IMR-90 (cell line): ENCODE measurements at regions not wholly inside any gene's neighbourhood (a gene's known extent, or its start where the extent isn't known, plus 50 kb on each side); places are given as distances from the start of the nearest gene placed in this dataset.

Source experiments
- ATAC-seq: fragments of 200-7000 bp; cut with Tn5 transposase; 2 replicates; pipeline ENCODE4 v1.9.1; 2020; ENCODE audit warnings: low read depth, mild to moderate bottlenecking, moderate library complexity
- BruUV-seq: library from RNA; stranded (reverse); fragments of 400-500 nt; replicated peaks from 2 replicates; lab custom pipeline; 2021; lab: Mats Ljungman, UMichigan
- CTCF ChIA-PET: fragments of 300-600 bp; formaldehyde crosslinking; extraction: SDS; loops from one replicate; lab custom pipeline; 2021; ENCODE audit warnings: antibody characterized with exemption; lab: Yijun Ruan, JAX
- POLR2A ChIA-PET: fragments of 300-600 bp; sonication (Branson Sonifier 250); formaldehyde crosslinking; loops from one replicate; lab custom pipeline; 2022; ENCODE audit warnings: antibody characterized with exemption; ENCODE audit not compliant: unreplicated experiment; lab: Charles Lee
- DNase-seq: peaks from one replicate; pipeline ENCODE4 v3.0.0; 2013
- H2AFZ ChIP-seq: replicated peaks from 2 replicates; pipeline ENCODE3; 2013; ENCODE audit warnings: low read length, mild to moderate bottlenecking; ENCODE audit not compliant: poor library complexity
- H2AK5ac ChIP-seq: 2 replicates; pipeline ENCODE4 v1.6.1; 2013; ENCODE audit warnings: low read depth, low read length, inconsistent platforms
- H2AK9ac ChIP-seq: replicated peaks from 2 replicates; pipeline ENCODE3; 2013; ENCODE audit warnings: mild to moderate bottlenecking, low read depth, low read length, moderate library complexity; ENCODE audit not compliant: poor library complexity
- H2BK120ac ChIP-seq: 2 replicates; pipeline ENCODE4 v1.6.1; 2013; ENCODE audit warnings: low read depth, low read length, inconsistent platforms
- H2BK15ac ChIP-seq: 3 replicates; pipeline ENCODE4 v1.6.1; 2013; ENCODE audit warnings: low read depth, low read length, inconsistent platforms
- H2BK20ac ChIP-seq: 2 replicates; pipeline ENCODE4 v1.6.1; 2013; ENCODE audit warnings: low read depth, mild to moderate bottlenecking, inconsistent platforms, low read length, moderate library complexity
- H2BK5ac ChIP-seq: 2 replicates; pipeline ENCODE4 v1.6.1; 2013; ENCODE audit warnings: mild to moderate bottlenecking, low read depth, low read length, inconsistent platforms; ENCODE audit not compliant: poor library complexity, severe bottlenecking
- H3K14ac ChIP-seq: replicated peaks from 2 replicates; pipeline ENCODE4 v1.6.1; 2013; ENCODE audit warnings: low read depth, low read length, inconsistent platforms
- H3K18ac ChIP-seq: 2 replicates; pipeline ENCODE4 v1.6.1; 2013; ENCODE audit warnings: low read depth, low read length, control low read depth
- H3K23ac ChIP-seq: 2 replicates; pipeline ENCODE4 v1.6.1; 2013; ENCODE audit warnings: low read depth, low read length, inconsistent platforms
- H3K27ac ChIP-seq: 2 replicates; pipeline ENCODE4 v1.5.1; 2013; ENCODE audit warnings: mild to moderate bottlenecking, control low read depth, low read length; ENCODE audit not compliant: insufficient read depth
- H3K27me3 ChIP-seq: 2 replicates; pipeline ENCODE4 v1.6.1; 2013; ENCODE audit warnings: low read length; ENCODE audit not compliant: control insufficient read depth, insufficient read depth
- H3K36me3 ChIP-seq: 2 replicates; pipeline ENCODE4 v1.6.1; 2013; ENCODE audit warnings: low read length, mixed read lengths; ENCODE audit not compliant: control insufficient read depth, insufficient read depth
- H3K4ac ChIP-seq: 2 replicates; pipeline ENCODE4 v1.6.1; 2013; ENCODE audit warnings: low read depth, low read length, inconsistent platforms
- H3K4me1 ChIP-seq: 2 replicates; pipeline ENCODE4 v1.6.1; 2013; ENCODE audit warnings: low read length, mixed read lengths; ENCODE audit not compliant: control insufficient read depth, insufficient read depth
- H3K4me2 ChIP-seq: 2 replicates; pipeline ENCODE4 v1.6.1; 2013; ENCODE audit warnings: low read depth, mild to moderate bottlenecking, control low read depth, low read length, moderate library complexity
- H3K4me3 ChIP-seq: 2 replicates; pipeline ENCODE4 v1.5.1; 2013; ENCODE audit warnings: low read depth, mild to moderate bottlenecking, control low read depth, low read length, moderate library complexity; ENCODE audit not compliant: insufficient read depth
- H3K56ac ChIP-seq: 2 replicates; pipeline ENCODE4 v1.6.1; 2013; ENCODE audit warnings: low read length, inconsistent platforms; ENCODE audit not compliant: insufficient read depth; ENCODE audit errors: extremely low read depth
- H3K79me1 ChIP-seq, 2 experiments: 2 replicates each; pipeline ENCODE4 v1.6.1; 2013; ENCODE audit warnings: low read length in 2 of 2, inconsistent platforms in 1 of 2, low read depth in 1 of 2
- H3K9ac ChIP-seq: 2 replicates; pipeline ENCODE4 v1.6.1; 2013; ENCODE audit warnings: low read depth, low read length, control low read depth
- H3K9me1 ChIP-seq: 2 replicates; pipeline ENCODE4 v1.6.1; 2013; ENCODE audit warnings: low read length, inconsistent platforms; ENCODE audit not compliant: insufficient read depth
- H3K9me3 ChIP-seq: 2 replicates; pipeline ENCODE4 v1.6.1; 2013; ENCODE audit warnings: low read length; ENCODE audit not compliant: control insufficient read depth, insufficient read depth
- H4K20me1 ChIP-seq: 2 replicates; pipeline ENCODE4 v1.6.1; 2013; ENCODE audit warnings: low read length, inconsistent platforms; ENCODE audit not compliant: insufficient read depth
- H4K5ac ChIP-seq: 2 replicates; pipeline ENCODE4 v1.6.1; 2013; ENCODE audit warnings: mild to moderate bottlenecking, low read depth, low read length, control low read depth
- H4K8ac ChIP-seq, 2 experiments: 2 replicates each; pipeline ENCODE4 v1.6.1; 2013; ENCODE audit warnings: low read depth in 2 of 2, low read length in 2 of 2, control low read depth in 1 of 2, inconsistent platforms in 1 of 2
- H4K91ac ChIP-seq: 2 replicates; pipeline ENCODE4 v1.6.1; 2013; ENCODE audit warnings: low read depth, low read length, inconsistent platforms; ENCODE audit not compliant: insufficient read depth
- ELK1 ChIP-seq: fragments of 150-350 bp; IDR thresholded peaks from 2 replicates; pipeline ENCODE4 v1.6.1; 2016; ENCODE audit warnings: low read depth, mild to moderate bottlenecking, low read length, moderate library complexity, borderline replicate concordance
- MAFK ChIP-seq: IDR thresholded peaks from 2 replicates; pipeline ENCODE4 v1.6.1; 2012; ENCODE audit warnings: low read depth, low read length, improper control_type of control experiment
- MXI1 ChIP-seq: IDR thresholded peaks from 2 replicates; pipeline ENCODE4 v1.6.1; 2012; ENCODE audit warnings: low read depth, mild to moderate bottlenecking, low read length, moderate library complexity, borderline replicate concordance
- POLR2A ChIP-seq: IDR thresholded peaks from 2 replicates; pipeline ENCODE4 v1.6.1; 2012; ENCODE audit warnings: mild to moderate bottlenecking, low read depth, low read length
- WGBS, 2 experiments: methylation state at CpG; one replicate each; pipeline versions ENCODE4 v1.1.5 to v1.1.7; 2013; ENCODE audit warnings: missing lambda C conversion rate in 2 of 2; ENCODE audit not compliant: insufficient read length in 1 of 2; ENCODE audit errors: extremely low coverage in 2 of 2; 5-methylcytosine and 5-hydroxymethylcytosine counted together
- dilution Hi-C: fragments of 300-500 bp; cut with HindIII; formaldehyde crosslinking; loops from one replicate; pipeline ENCODE4 v1.14.3; 2018; ENCODE audit warnings: low sequenced_read_pairs; ENCODE audit not compliant: unreplicated experiment
- in situ Hi-C: fragments of 300-500 bp; cut with MboI; formaldehyde crosslinking; loops from 3 replicates; pipeline ENCODE4 v1.14.3; 2019; ENCODE audit warnings: low sequenced_read_pairs, inconsistent platforms, mixed read lengths
- intact Hi-C: fragments of 100-400 bp; cut with micrococcal nuclease; formaldehyde crosslinking; loops from 2 replicates; pipeline ENCODE4 v1.10.0; 2022

GRCh38 chr1:14071581-14071980 is 371.6 kb downstream of the PRDM2 start:
- POLR2A ChIA-PET: no interaction called here
- no peak overlapping the region for H3K14ac ChIP-seq

More at GRCh38 chr1:14071581-14071980, 371.6 kb downstream of the PRDM2 start:
- no peaks in the 10 kb centered on the region for H3K36me3 ChIP-seq
- no peaks in the 10 kb centered on the region for H3K9me1 ChIP-seq
- no peak overlapping the region for H2BK120ac ChIP-seq
- CTCF ChIA-PET: no interaction called here
- H3K9ac ChIP-seq: no peak overlapping the region
- no peaks in the 10 kb centered on the region for H3K4me1 ChIP-seq
- H3K4me2 ChIP-seq: no peak overlapping the region
- H2AK5ac ChIP-seq: no peak overlapping the region
- no peak overlapping the region for H3K4ac ChIP-seq
- H4K8ac ChIP-seq: no peak overlapping the region
- H3K27ac ChIP-seq: no peak overlapping the region
- no peak overlapping the region for H3K18ac ChIP-seq
- peaks cover 27% of the 10 kb centered on the region for H3K9me3 ChIP-seq
- H3K79me1 ChIP-seq: no peaks in the 10 kb centered on the region
- no CpG with 5 or more reads among the region's 3 CpGs for WGBS, 2 experiments
- no peak overlapping the region for H2BK15ac ChIP-seq
- H4K20me1 ChIP-seq: no peaks in the 10 kb centered on the region
- in situ Hi-C loops: no loop called here
- H4K5ac ChIP-seq: no peak overlapping the region
- ATAC-seq (no peak), DNase-seq (no peak)
- H3K4me3 ChIP-seq: no peak overlapping the region
- no TSS peak for BruUV-seq
- no peak overlapping the region for H2AK9ac ChIP-seq
- H4K91ac ChIP-seq: no peak overlapping the region
- dilution Hi-C loops: no loop called here
- no peaks in the 10 kb centered on the region for H3K27me3 ChIP-seq
- TF ChIP-seq MAFK: no peak
- TF ChIP-seq MXI1: no peak
- no peak for TF ChIP-seq POLR2A
- no peak for TF ChIP-seq ELK1
- intact Hi-C loops: no loop called here
- no peak overlapping the region for H3K56ac ChIP-seq
- H3K23ac ChIP-seq: no peak overlapping the region
- H2BK5ac ChIP-seq: no peak overlapping the region
- H2AFZ ChIP-seq: no peak overlapping the region
- H2BK20ac ChIP-seq: no peak overlapping the region
